ENCODE measurements at regions not wholly inside any gene's neighbourhood (a gene's known extent, or its start where the extent isn't known, plus 50 kb on each side); places are given as distances from the start of the nearest gene placed in this dataset.

GRCh38 chr7:136228171-136228570 lies 251.0 kb upstream of the MTPN start:
- Histone ChIP-seq H3K79me2 (ENCODE audit: insufficient read depth, low read length) (no peaks in the 10 kb centered on the region), H3K9me2 (ENCODE audit: low read depth, low read length) (no peaks in the 10 kb centered on the region), H3K4me3 (ENCODE audit: low read depth, low read length, poor library complexity, severe bottlenecking) (no peak overlapping the region), H4K20me1 (ENCODE audit: insufficient read depth, low read length) (no peaks in the 10 kb centered on the region), H3K9me3 (ENCODE audit: low read length) (peaks cover 4% of the 10 kb centered on the region; the same call in 1 of the 2 replicates), H3K36me3 (ENCODE audit: insufficient read depth, low read length) (no peaks in the 10 kb centered on the region), H3K27ac (ENCODE audit: low read depth, low read length, poor library complexity, severe bottlenecking) (no peak overlapping the region), H2AFZ (ENCODE audit: low read length) (no peak overlapping the region), H3K4me2 (ENCODE audit: low read length) (no peak overlapping the region), H3F3A (ENCODE audit: insufficient read depth, low read length) (no peaks in the 10 kb centered on the region), H3K9ac (ENCODE audit: low read length) (no peak overlapping the region), H3K4me1 (ENCODE audit: insufficient read depth, low read length, severe bottlenecking) (no peaks in the 10 kb centered on the region), H3K27me3 (ENCODE audit: insufficient read depth, low read length) (no peaks in the 10 kb centered on the region)
- no peak for TF ChIP-seq CTCF (IDR thresholded peaks at IDR 0.05; ENCODE audit: low read length)
- no peak for TF ChIP-seq EZH2 (IDR thresholded peaks at IDR 0.05; ENCODE audit: borderline replicate concordance, low read length)

GRCh38 chr7:136214356-136214755 lies 237.2 kb upstream of the MTPN start:
- TF ChIP-seq EZH2 (IDR thresholded peaks at IDR 0.05; ENCODE audit: borderline replicate concordance, low read length) (no peak), CTCF (IDR thresholded peaks at IDR 0.05; ENCODE audit: low read length) (no peak)
- Histone ChIP-seq H3K79me2 (ENCODE audit: insufficient read depth, low read length) (no peaks in the 10 kb centered on the region), H3K9me3 (ENCODE audit: low read length) (0 out of 2 replicates have a peak, but pooled peaks cover 3% of the 10 kb centered on the region), H3K9ac (ENCODE audit: low read length) (no peak overlapping the region), H3K4me2 (ENCODE audit: low read length) (no peak overlapping the region), H4K20me1 (ENCODE audit: insufficient read depth, low read length) (no peaks in the 10 kb centered on the region), H3K36me3 (ENCODE audit: insufficient read depth, low read length) (no peaks in the 10 kb centered on the region), H2AFZ (ENCODE audit: low read length) (no peak overlapping the region), H3K27ac (ENCODE audit: low read depth, low read length, poor library complexity, severe bottlenecking) (no peak overlapping the region), H3K4me3 (ENCODE audit: low read depth, low read length, poor library complexity, severe bottlenecking) (no peak overlapping the region), H3K9me2 (ENCODE audit: low read depth, low read length) (peaks cover 3% of the 10 kb centered on the region; the same call in 1 of the 2 replicates), H3F3A (ENCODE audit: insufficient read depth, low read length) (no peaks in the 10 kb centered on the region), H3K4me1 (ENCODE audit: insufficient read depth, low read length, severe bottlenecking) (no peaks in the 10 kb centered on the region), H3K27me3 (ENCODE audit: insufficient read depth, low read length) (no peaks in the 10 kb centered on the region)

GRCh38 chr7:136213012-136213411 lies 235.9 kb upstream of the MTPN start:
- H3K4me3 ChIP-seq (ENCODE audit: low read depth, low read length, poor library complexity, severe bottlenecking) = no peak overlapping the region
- no peaks in the 10 kb centered on the region for H3F3A ChIP-seq (ENCODE audit: insufficient read depth, low read length)
- TF ChIP-seq CTCF (IDR thresholded peaks at IDR 0.05; ENCODE audit: low read length) (no peak), EZH2 (IDR thresholded peaks at IDR 0.05; ENCODE audit: borderline replicate concordance, low read length) (no peak)
- no peak overlapping the region for H3K9ac ChIP-seq (ENCODE audit: low read length)
- no peaks in the 10 kb centered on the region for H3K27me3 ChIP-seq (ENCODE audit: insufficient read depth, low read length)
- H2AFZ ChIP-seq (ENCODE audit: low read length) = no peak overlapping the region
- no peaks in the 10 kb centered on the region for H3K36me3 ChIP-seq (ENCODE audit: insufficient read depth, low read length)
- H3K9me3 ChIP-seq (ENCODE audit: low read length) = 0 out of 2 replicates have a peak, but pooled peaks cover 3% of the 10 kb centered on the region
- H3K79me2 ChIP-seq (ENCODE audit: insufficient read depth, low read length) = no peaks in the 10 kb centered on the region
- H3K27ac ChIP-seq (ENCODE audit: low read depth, low read length, poor library complexity, severe bottlenecking) = no peak overlapping the region
- H4K20me1 ChIP-seq (ENCODE audit: insufficient read depth, low read length) = no peaks in the 10 kb centered on the region
- peaks cover 3% of the 10 kb centered on the region; the same call in 1 of the 2 replicates for H3K9me2 ChIP-seq (ENCODE audit: low read depth, low read length)
- H3K4me1 ChIP-seq (ENCODE audit: insufficient read depth, low read length, severe bottlenecking) = no peaks in the 10 kb centered on the region
- no peak overlapping the region for H3K4me2 ChIP-seq (ENCODE audit: low read length)

Data from OCI-LY1 (cell line).